Neutrophil (primary cell): ENCODE measurements at regions not wholly inside any gene's neighbourhood (a gene's known extent, or its start where the extent isn't known, plus 50 kb on each side); places are given as distances from the start of the nearest gene placed in this dataset.

Experiments
- H3K27ac ChIP-seq: fragments of 200-600 bp; sonication (generic); 2 replicates; pipeline ENCODE4 v1.5.1; 2016; ENCODE audit warnings: mild to moderate bottlenecking, moderate library complexity
- H3K27me3 ChIP-seq: fragments of 200-600 bp; sonication (generic); 2 replicates; pipeline ENCODE4 v1.6.0; 2016; ENCODE audit warnings: mild to moderate bottlenecking
- H3K36me3 ChIP-seq: fragments of 200-600 bp; sonication (generic); 2 replicates; pipeline ENCODE4 v1.5.1; 2017
- H3K4me1 ChIP-seq, 2 experiments: fragments of 200-600 bp in 1 of 2; sonication (generic) in 1 of 2; 1 replicate in 1 of 2; 2 replicates in 1 of 2; pipeline versions ENCODE4 v1.5.1 to v1.6.1; 2013 to 2016; ENCODE audit warnings: low read depth in 1 of 2, low read length in 1 of 2, mild to moderate bottlenecking in 1 of 2, moderate library complexity in 1 of 2; ENCODE audit not compliant: control insufficient read depth in 1 of 2, insufficient read depth in 1 of 2
- H3K4me3 ChIP-seq, 2 experiments: fragments of 200-600 bp in 1 of 2; sonication (generic) in 1 of 2; 1 replicate in 1 of 2; 2 replicates in 1 of 2; pipeline ENCODE4 v1.5.1; 2013 to 2016; ENCODE audit warnings: low read depth in 1 of 2, low read length in 1 of 2, mild to moderate bottlenecking in 1 of 2, moderate library complexity in 1 of 2
- H3K9me3 ChIP-seq: fragments of 200-600 bp; sonication (generic); 2 replicates; pipeline ENCODE4 v1.5.1; 2016
- CTCF ChIP-seq: fragments of 200-600 bp; sonication (generic); IDR thresholded peaks from 2 replicates; pipeline ENCODE4 v1.5.1; 2016; ENCODE audit warnings: antibody characterized with exemption

GRCh38 chr5:68780299-68780955 lies 313.4 kb upstream of the SLC30A5 start:
- Histone ChIP-seq H3K9me3 (no peaks in the 10 kb centered on the region), H3K27ac (no peak overlapping the region), H3K4me1 (no peaks in the 10 kb centered on the region), H3K36me3 (no peaks in the 10 kb centered on the region), H3K4me3 (no peak overlapping the region), H3K27me3 (no peaks in the 10 kb centered on the region)
- no peak for TF ChIP-seq CTCF

GRCh38 chr5:68793074-68793473 lies 300.7 kb upstream of the SLC30A5 start:
- no peak for TF ChIP-seq CTCF
- H3K27ac ChIP-seq: no peak overlapping the region
- H3K4me1 ChIP-seq: no peaks in the 10 kb centered on the region
- no peaks in the 10 kb centered on the region for H3K27me3 ChIP-seq
- no peaks in the 10 kb centered on the region for H3K9me3 ChIP-seq
- H3K36me3 ChIP-seq: no peaks in the 10 kb centered on the region
- no peak overlapping the region for H3K4me3 ChIP-seq

GRCh38 chr5:68793993-68794392 lies 299.8 kb upstream of the SLC30A5 start:
- Histone ChIP-seq H3K4me1 (no peaks in the 10 kb centered on the region), H3K27ac (no peak overlapping the region), H3K27me3 (no peaks in the 10 kb centered on the region), H3K4me3 (no peak overlapping the region), H3K9me3 (no peaks in the 10 kb centered on the region), H3K36me3 (no peaks in the 10 kb centered on the region)
- no peak for TF ChIP-seq CTCF

- no peaks in the 10 kb centered on the region for H3K9me3 ChIP-seq
- no peaks in the 10 kb centered on the region for H3K36me3 ChIP-seq
- H3K4me3 ChIP-seq: no peak overlapping the region
- H3K4me1 ChIP-seq: no peaks in the 10 kb centered on the region
- no peaks in the 10 kb centered on the region for H3K27me3 ChIP-seq
- TF ChIP-seq CTCF: no peak
- no peak overlapping the region for H3K27ac ChIP-seq
Measured at GRCh38 chr5:68795190-68795589, 298.6 kb upstream of the SLC30A5 start.

GRCh38 chr5:68798877-68799843 lies 294.7 kb upstream of the SLC30A5 start:
- Histone ChIP-seq H3K36me3 (no peaks in the 10 kb centered on the region), H3K9me3 (no peaks in the 10 kb centered on the region), H3K27ac (no peak overlapping the region), H3K4me1 (no peaks in the 10 kb centered on the region), H3K4me3 (no peak overlapping the region), H3K27me3 (no peaks in the 10 kb centered on the region)
- TF ChIP-seq CTCF: no peak
